HL-60 (cell line): ENCODE measurements at regions not wholly inside any gene's neighbourhood (a gene's known extent, or its start where the extent isn't known, plus 50 kb on each side); places are given as distances from the start of the nearest gene placed in this dataset.

ENCODE experiments used
- GABPA ChIP-seq: IDR thresholded peaks from 2 replicates; pipeline ENCODE4 v1.6.1; 2012; ENCODE audit warnings: low read depth
- POLR2AphosphoS5 ChIP-seq: IDR thresholded peaks from 2 replicates; pipeline ENCODE4 v1.6.1; 2012; ENCODE audit warnings: low read depth
- TF ChIP-seq, protein P1 (sequence below): IDR thresholded peaks from one replicate; pipeline ENCODE4 v1.5.1; 2011; ENCODE audit warnings: low read length, control low read depth, inconsistent platforms; ENCODE audit not compliant: insufficient read depth
- TF ChIP-seq, protein P2 (sequence below): IDR thresholded peaks from 2 replicates; pipeline ENCODE4 v1.6.1; 2012; ENCODE audit warnings: low read depth; ENCODE audit not compliant: insufficient replicate concordance

DNA sequence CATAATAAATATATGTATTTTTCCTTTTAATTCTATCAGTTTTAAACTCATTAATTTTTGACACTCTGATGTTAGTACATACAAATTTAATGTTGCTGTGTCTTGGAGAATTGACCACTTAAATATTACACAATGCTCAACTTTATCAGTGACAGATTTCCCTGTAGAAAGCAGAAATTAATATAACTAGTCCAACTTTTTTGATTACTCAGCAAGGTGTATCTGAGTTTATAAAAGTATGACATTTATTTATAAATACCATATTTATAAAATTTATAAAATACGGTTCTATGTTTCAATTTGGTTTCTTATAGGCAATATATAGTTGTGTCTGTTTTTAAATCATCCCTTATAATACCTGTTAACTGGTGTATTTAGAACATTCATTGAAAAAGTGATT, 350.0 kb upstream of the EYS start:
- TF ChIP-seq, protein P1, sequence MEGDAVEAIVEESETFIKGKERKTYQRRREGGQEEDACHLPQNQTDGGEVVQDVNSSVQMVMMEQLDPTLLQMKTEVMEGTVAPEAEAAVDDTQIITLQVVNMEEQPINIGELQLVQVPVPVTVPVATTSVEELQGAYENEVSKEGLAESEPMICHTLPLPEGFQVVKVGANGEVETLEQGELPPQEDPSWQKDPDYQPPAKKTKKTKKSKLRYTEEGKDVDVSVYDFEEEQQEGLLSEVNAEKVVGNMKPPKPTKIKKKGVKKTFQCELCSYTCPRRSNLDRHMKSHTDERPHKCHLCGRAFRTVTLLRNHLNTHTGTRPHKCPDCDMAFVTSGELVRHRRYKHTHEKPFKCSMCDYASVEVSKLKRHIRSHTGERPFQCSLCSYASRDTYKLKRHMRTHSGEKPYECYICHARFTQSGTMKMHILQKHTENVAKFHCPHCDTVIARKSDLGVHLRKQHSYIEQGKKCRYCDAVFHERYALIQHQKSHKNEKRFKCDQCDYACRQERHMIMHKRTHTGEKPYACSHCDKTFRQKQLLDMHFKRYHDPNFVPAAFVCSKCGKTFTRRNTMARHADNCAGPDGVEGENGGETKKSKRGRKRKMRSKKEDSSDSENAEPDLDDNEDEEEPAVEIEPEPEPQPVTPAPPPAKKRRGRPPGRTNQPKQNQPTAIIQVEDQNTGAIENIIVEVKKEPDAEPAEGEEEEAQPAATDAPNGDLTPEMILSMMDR: no peak
- TF ChIP-seq POLR2AphosphoS5 (no peak), GABPA (no peak)
- TF ChIP-seq, protein P2, sequence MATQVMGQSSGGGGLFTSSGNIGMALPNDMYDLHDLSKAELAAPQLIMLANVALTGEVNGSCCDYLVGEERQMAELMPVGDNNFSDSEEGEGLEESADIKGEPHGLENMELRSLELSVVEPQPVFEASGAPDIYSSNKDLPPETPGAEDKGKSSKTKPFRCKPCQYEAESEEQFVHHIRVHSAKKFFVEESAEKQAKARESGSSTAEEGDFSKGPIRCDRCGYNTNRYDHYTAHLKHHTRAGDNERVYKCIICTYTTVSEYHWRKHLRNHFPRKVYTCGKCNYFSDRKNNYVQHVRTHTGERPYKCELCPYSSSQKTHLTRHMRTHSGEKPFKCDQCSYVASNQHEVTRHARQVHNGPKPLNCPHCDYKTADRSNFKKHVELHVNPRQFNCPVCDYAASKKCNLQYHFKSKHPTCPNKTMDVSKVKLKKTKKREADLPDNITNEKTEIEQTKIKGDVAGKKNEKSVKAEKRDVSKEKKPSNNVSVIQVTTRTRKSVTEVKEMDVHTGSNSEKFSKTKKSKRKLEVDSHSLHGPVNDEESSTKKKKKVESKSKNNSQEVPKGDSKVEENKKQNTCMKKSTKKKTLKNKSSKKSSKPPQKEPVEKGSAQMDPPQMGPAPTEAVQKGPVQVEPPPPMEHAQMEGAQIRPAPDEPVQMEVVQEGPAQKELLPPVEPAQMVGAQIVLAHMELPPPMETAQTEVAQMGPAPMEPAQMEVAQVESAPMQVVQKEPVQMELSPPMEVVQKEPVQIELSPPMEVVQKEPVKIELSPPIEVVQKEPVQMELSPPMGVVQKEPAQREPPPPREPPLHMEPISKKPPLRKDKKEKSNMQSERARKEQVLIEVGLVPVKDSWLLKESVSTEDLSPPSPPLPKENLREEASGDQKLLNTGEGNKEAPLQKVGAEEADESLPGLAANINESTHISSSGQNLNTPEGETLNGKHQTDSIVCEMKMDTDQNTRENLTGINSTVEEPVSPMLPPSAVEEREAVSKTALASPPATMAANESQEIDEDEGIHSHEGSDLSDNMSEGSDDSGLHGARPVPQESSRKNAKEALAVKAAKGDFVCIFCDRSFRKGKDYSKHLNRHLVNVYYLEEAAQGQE: no peak
